ENCODE measurements at regions not wholly inside any gene's neighbourhood (a gene's known extent, or its start where the extent isn't known, plus 50 kb on each side); places are given as distances from the start of the nearest gene placed in this dataset.
A peak's percentile ranks its signal among the peaks of the same experiment; 100 is the strongest.

GRCh38 chr5:172506921-172507320, 52.6 kb upstream of the SH3PXD2B start:
- Histone ChIP-seq H3K9me2 (ENCODE audit: insufficient read depth, low read length) (no peaks in the 10 kb centered on the region), H3K36me3 (ENCODE audit: insufficient read depth, low read length) (no peaks in the 10 kb centered on the region)

DNA sequence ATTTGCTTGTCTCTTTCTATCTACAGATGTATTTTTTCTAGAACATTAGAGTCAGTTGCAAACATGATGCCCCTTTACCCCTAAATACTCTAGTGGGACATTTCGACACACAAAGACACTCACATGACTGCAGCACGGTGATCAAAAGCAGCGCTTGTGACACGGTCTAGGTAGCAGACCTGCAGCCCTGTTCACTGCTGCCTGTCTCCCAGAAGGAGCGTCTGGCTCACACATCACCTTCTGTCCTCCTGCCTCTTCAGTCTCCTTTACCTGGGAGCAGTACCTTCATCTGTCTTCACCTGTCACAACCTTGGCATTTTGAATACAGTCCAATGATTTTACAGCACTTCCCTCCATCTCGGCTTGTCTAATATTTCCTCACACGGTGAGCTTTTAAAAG, 51.9 kb upstream of the SH3PXD2B start:
- H3K4me2 ChIP-seq (ENCODE audit: low read length) = no peak overlapping the region
- no peaks in the 10 kb centered on the region for H3K9me3 ChIP-seq (ENCODE audit: low read length)
- H3K36me3 ChIP-seq (ENCODE audit: insufficient read depth, low read length) = no peaks in the 10 kb centered on the region
- H2AFZ ChIP-seq (ENCODE audit: low read depth, low read length) = no peak overlapping the region
- no peaks in the 10 kb centered on the region for H3K9me2 ChIP-seq (ENCODE audit: insufficient read depth, low read length)
- H3F3A ChIP-seq (ENCODE audit: insufficient read depth, low read length, poor library complexity, severe bottlenecking) = no peaks in the 10 kb centered on the region
- H3K79me2 ChIP-seq (replicated peaks; ENCODE audit: insufficient read depth, low read length) = no peaks in the 10 kb centered on the region
- TF ChIP-seq REST (IDR thresholded peaks at IDR 0.05; ENCODE audit: borderline replicate concordance) = no peak
- TF ChIP-seq, protein P1, sequence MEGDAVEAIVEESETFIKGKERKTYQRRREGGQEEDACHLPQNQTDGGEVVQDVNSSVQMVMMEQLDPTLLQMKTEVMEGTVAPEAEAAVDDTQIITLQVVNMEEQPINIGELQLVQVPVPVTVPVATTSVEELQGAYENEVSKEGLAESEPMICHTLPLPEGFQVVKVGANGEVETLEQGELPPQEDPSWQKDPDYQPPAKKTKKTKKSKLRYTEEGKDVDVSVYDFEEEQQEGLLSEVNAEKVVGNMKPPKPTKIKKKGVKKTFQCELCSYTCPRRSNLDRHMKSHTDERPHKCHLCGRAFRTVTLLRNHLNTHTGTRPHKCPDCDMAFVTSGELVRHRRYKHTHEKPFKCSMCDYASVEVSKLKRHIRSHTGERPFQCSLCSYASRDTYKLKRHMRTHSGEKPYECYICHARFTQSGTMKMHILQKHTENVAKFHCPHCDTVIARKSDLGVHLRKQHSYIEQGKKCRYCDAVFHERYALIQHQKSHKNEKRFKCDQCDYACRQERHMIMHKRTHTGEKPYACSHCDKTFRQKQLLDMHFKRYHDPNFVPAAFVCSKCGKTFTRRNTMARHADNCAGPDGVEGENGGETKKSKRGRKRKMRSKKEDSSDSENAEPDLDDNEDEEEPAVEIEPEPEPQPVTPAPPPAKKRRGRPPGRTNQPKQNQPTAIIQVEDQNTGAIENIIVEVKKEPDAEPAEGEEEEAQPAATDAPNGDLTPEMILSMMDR (IDR thresholded peaks at IDR 0.05; ENCODE audit: poor library complexity, severe bottlenecking) = no peak
- no peak for TF ChIP-seq SMC3 (conservative IDR thresholded peaks at IDR 0.05; ENCODE audit: poor library complexity)
- no peak for TF ChIP-seq EP300 (conservative IDR thresholded peaks at IDR 0.05; ENCODE audit: poor library complexity, severe bottlenecking)
- TF ChIP-seq RAD21 (conservative IDR thresholded peaks at IDR 0.05) = no peak
- TF ChIP-seq POLR2AphosphoS5 (IDR thresholded peaks at IDR 0.05) = no peak
- TF ChIP-seq MXI1 (conservative IDR thresholded peaks at IDR 0.05; ENCODE audit: poor library complexity, severe bottlenecking) = no peak
- no peak for TF ChIP-seq EZH2 (IDR thresholded peaks at IDR 0.05; ENCODE audit: borderline replicate concordance, insufficient read depth, low read length, poor library complexity, severe bottlenecking)
- TF ChIP-seq TAF1 (IDR thresholded peaks at IDR 0.05; ENCODE audit: low read depth) = no peak
- peak overlapping the region; percentile 0 for H3K27ac ChIP-seq (ENCODE audit: low read length)
- no peak overlapping the region for H3K4me3 ChIP-seq (ENCODE audit: low read length)
- H3K9ac ChIP-seq (ENCODE audit: low read length) = no peak overlapping the region
- H3K27me3 ChIP-seq (ENCODE audit: insufficient read depth, low read depth, low read length) = no peaks in the 10 kb centered on the region
- H4K20me1 ChIP-seq (ENCODE audit: insufficient read depth) = no peaks in the 10 kb centered on the region

More at GRCh38 chr5:172506921-172507320, 52.6 kb upstream of the SH3PXD2B start:
- Histone ChIP-seq H3K9me3 (ENCODE audit: low read length) (no peaks in the 10 kb centered on the region), H3K4me2 (ENCODE audit: low read length) (no peak overlapping the region), H3F3A (ENCODE audit: insufficient read depth, low read length, poor library complexity, severe bottlenecking) (no peaks in the 10 kb centered on the region), H4K20me1 (ENCODE audit: insufficient read depth) (no peaks in the 10 kb centered on the region), H3K4me3 (ENCODE audit: low read length) (no peak overlapping the region), H3K27me3 (ENCODE audit: insufficient read depth, low read depth, low read length) (no peaks in the 10 kb centered on the region), H2AFZ (ENCODE audit: low read depth, low read length) (no peak overlapping the region), H3K79me2 (replicated peaks; ENCODE audit: insufficient read depth, low read length) (no peaks in the 10 kb centered on the region), H3K27ac (ENCODE audit: low read length) (no peak overlapping the region), H3K9ac (ENCODE audit: low read length) (no peak overlapping the region)
- TF ChIP-seq POLR2AphosphoS5 (IDR thresholded peaks at IDR 0.05) (no peak), EZH2 (IDR thresholded peaks at IDR 0.05; ENCODE audit: borderline replicate concordance, insufficient read depth, low read length, poor library complexity, severe bottlenecking) (no peak), REST (IDR thresholded peaks at IDR 0.05; ENCODE audit: borderline replicate concordance) (no peak), SMC3 (conservative IDR thresholded peaks at IDR 0.05; ENCODE audit: poor library complexity) (no peak), MXI1 (conservative IDR thresholded peaks at IDR 0.05; ENCODE audit: poor library complexity, severe bottlenecking) (no peak)
- TF ChIP-seq, protein P1 (IDR thresholded peaks at IDR 0.05; ENCODE audit: poor library complexity, severe bottlenecking) = no peak

All from neural cell (in vitro differentiated cells).